Right kidney (tissue), 1 donor: ENCODE measurements at regions not wholly inside any gene's neighbourhood (a gene's known extent, or its start where the extent isn't known, plus 50 kb on each side); places are given as distances from the start of the nearest gene placed in this dataset.

Experiments used
- DNase-seq: peaks from one replicate; pipeline ENCODE4 v3.0.0-alpha.2; 2016

- DNase-seq = no peak
Observed at GRCh38 chr13:22240716-22241115, 569.8 kb downstream of the FGF9 start.

- no peak for DNase-seq
Observed at GRCh38 chr13:22243469-22244163, 572.7 kb downstream of the FGF9 start.

DNA sequence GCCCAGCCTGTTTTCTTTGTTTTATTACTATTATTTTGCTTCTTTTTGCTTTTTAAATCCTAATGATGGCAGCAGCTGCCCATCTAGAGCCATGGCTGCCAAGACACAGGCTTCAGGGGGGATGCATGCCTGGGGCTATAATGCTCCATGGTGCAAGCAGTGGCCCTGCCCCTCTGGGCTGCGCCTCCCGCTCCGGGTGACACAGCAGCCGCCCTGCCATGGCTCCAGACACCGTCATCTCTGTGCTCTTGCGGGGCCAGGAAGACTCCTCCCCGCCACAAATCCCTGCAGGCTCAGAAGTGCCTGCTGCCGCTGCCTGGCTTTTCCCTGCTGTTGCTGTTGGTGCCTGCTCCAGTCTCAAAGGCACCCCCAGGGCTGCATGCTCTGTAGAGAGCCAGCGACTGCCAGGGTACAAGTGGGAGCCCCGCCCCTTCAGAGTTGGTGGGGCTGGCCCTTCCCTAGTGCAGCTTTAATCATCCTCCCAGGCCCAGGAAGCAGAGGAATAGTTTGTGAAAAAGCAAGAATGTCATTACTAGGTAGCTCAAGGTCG is 581.5 kb downstream of the FGF9 start:
- DNase-seq = no peak

DNA sequence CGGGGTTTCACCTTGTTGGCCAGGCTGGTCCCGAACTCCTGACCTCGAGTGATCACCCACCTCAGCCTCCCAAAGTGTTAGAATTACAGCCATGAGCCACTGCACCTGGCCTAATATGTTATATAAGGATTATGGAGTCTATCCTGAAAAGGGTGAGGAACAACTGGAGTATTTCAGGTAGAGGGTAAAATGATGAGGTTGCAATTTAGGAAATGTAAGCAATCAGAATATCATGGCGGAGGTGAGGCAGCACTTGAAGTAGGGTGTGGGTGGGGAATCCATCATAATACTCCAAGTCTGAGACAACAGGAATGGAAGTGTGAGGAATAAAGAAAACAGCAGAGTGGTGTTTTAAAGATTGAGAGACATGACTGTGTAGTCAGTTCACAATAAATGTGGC is 582.2 kb downstream of the FGF9 start:
- no peak for DNase-seq

DNA sequence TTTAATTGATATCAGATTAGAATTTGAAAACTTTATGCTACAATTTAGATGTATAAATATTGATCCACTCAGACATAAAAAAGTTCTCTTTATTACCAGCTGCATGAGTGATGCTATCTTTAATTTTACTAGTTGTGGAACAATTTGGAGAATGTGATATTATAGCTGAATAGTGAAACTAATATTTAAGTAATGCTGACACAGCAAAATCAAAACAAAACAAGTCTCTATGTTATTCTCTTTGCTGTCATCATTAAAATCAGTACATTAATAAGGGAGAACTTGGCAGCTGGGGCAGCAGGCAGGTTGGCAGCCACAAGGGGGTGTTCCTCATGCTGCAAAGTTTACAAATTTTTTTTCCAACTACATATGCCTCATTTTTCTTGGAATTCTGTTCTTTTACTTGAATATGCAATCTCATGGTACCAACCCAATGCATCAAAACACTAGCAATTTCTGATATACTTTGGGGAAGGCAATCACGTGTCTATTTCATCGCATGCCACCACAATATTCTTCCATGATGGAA is 585.3 kb downstream of the FGF9 start:
- DNase-seq = no peak

DNA sequence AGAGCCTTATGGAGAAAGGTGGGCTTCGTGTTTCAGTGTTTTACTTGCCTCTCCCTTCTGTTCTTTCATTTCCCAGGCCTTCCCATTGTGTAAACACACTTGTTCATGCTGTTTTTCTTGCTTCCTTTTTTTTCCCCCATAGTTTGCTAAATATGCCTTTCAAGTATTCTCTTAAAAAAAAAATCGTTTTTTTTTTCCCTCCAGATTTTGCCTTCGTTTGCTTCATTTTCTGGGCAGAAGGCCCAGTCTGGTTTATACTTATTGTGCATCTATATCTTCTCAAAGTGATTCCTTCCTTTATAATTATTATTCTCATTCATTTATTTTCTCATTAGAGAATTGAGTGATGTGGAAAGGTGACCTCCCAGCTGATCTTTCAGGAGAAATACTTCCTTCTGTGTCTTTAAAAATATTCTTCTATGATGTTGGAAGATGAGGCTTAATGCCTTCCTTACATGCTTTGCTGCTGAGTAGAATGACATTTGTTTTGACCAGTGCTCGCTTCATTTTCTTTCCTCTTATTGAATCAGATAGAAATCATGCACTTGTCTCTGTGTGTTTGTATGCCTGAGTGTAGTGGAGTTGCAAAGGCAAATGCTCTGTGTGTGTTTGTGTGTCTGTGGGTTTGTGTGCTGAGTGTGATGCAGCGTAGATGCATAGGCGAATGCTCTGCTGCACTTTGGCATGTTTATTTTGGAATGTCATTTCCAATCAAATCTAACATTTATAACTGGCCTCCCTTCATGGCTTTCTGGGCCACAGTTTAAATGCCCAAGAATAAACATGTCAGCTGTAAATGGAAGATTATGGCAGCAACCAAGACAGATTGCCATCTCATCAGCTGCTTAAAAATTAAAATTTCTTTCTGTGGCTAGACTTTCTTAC is 591.4 kb downstream of the FGF9 start:
- no peak for DNase-seq

- DNase-seq = no peak
Observed at GRCh38 chr13:22263185-22263584, 592.3 kb downstream of the FGF9 start.

DNA sequence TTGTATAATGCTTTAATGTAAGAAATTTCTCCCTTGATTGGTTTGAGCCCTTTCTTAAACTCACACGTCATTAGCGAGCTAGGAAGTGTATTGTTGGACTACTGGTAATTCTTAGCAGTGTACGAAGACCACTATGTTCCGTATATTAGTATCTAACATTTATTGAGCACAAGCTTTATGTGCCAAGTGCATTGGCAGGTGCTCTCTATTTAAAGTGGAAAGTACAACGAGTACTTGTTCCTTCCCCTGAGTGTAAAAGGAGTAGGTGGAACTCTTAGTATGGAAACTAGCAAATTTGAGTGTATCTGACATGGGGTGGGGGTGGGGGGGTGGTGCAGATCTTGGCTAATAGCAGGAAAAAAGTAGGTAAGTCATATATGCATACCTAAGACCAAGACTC is 594.7 kb downstream of the FGF9 start:
- no peak for DNase-seq

GRCh38 chr13:22270881-22271280 is 600.0 kb downstream of the FGF9 start:
- no peak for DNase-seq

- peak; percentile 6 for DNase-seq
Observed at GRCh38 chr13:22271903-22272302, 601.0 kb downstream of the FGF9 start.

- no peak for DNase-seq
Observed at GRCh38 chr13:22275393-22275792, 604.5 kb downstream of the FGF9 start.

DNA sequence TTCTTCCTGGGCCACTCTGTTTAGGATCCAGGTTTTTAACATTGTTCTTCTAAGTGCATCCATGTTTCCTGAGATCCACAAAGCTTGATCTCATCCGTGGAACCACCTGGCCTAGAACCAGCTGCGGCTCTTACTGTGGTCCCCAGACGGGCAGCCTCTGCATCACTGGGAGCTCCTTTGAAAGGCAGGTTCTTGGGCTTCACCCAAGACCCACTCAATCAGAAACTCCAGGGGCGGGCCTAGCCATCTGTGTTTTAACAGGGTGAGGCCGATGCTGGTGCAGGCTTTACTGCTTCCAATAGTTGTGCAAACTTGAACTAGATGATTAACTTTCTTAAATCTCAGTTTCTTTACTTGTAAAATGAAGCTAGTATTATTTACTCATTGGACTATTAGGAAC is 605.7 kb downstream of the FGF9 start:
- DNase-seq = no peak

DNA sequence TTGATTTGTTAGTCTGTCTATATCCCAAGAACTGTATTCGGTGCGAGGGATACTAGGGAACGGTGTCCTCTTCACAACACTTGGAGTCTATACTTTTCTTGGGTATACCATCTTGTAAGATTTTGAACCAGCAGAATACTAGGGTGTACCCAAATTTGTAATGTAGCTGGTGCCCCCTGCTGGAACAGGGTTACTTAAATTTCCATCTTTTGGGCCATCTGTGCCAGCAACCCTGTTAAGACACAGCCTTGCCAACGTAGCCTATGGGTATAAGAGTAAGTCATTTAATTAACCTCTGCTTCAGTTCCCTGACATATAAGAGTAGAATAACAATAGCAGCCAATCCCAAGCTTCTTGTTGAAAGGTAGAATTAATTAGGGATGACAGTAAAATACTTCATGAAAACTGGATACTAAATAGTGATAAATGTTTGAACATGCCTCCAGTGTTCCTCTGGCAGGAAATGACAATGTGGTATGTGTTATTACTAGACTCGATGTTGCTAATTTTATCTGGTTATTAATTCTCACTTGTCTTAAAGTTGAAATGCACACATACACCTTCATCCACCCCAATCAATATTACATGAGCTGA is 607.6 kb downstream of the FGF9 start:
- DNase-seq = peak; percentile 4

DNA sequence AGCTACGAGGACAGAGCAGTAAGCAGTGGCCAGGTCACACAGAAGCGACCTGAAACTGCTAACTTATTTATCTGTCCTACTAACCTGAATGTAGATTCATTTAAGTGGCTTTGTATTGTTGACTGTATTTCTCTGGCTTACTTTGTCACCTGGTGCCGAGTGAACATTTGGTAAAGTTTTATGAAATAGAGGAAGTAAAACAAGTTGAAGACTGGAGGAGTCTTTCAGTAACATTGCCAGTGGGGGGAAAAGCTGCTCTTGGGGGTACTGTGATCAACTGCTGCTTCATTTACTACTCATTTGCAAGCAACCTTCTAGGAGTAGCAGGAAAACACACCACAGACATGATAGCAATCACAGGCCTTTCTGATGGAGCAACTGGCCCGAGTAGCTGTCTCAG is 615.0 kb downstream of the FGF9 start:
- DNase-seq = no peak

GRCh38 chr13:22286338-22286737 is 615.5 kb downstream of the FGF9 start:
- DNase-seq = no peak

DNA sequence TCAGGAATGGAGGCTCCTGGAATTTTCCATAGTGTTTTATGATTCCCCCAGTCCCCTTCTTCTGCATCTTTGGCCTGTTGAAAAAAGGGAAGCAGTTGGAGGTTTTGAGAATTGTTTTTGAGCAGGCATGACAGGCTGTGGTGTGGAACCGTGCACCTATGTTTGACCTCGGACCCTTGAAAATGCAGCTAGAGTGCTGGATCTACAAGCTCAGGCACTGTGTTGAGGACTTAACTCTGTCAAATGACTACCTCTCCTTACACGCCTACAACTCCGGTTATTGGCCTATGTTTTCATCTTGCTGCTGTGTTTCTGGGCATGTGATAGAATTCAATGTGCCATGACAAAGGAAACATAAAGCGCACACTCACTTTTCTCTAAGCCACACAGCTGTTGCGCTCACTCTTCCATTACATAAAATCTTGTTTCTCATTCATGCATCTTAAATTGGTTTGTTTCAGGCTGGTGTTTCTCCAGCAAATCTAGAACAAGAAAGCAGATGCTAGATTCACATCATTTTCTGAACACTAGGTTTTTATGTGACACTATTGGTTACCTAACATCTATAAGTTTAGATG is 616.6 kb downstream of the FGF9 start:
- DNase-seq = no peak

DNA sequence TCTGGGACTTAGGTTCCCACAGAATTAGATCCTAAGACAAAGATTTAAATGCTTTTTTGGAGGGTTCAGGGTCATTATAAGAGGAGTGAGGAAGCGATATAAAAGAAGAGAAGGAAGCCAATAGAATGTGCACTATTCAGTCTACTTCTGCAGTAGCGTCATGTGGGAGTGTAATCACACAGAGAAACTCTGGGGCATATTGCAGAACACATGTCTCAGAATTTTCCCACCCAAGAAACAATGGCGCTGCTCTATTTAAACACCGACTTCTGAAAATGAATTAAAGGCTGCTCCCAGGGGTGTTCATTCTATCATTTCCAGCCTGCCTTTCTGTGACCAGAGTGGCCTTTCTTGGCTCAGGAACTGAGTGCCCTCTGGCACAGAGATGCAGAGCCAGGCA is 617.6 kb downstream of the FGF9 start:
- no peak for DNase-seq

GRCh38 chr13:22289711-22290110 is 618.8 kb downstream of the FGF9 start:
- DNase-seq = no peak

DNA sequence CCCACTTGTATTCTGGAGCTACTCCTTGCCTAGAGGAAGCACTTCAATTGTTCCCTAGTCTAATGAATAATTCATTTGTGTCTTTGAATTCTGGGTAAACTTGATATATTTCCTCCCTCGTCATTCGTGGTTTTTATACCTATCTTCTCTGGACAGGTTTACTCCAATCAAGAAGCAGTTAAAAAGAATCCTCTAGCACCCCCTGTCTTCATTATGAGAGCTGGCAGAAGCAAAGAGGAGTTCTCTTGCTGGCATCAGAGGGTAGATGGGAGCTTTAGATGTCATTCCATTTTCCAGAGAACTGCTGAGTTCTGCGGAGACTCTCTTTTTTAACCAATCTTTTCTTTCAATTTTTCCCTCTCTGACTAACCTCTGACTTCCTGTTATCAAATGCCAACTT is 627.7 kb downstream of the FGF9 start:
- no peak for DNase-seq

- no peak for DNase-seq
Observed at GRCh38 chr13:22311734-22312404, 641.0 kb downstream of the FGF9 start.

DNA sequence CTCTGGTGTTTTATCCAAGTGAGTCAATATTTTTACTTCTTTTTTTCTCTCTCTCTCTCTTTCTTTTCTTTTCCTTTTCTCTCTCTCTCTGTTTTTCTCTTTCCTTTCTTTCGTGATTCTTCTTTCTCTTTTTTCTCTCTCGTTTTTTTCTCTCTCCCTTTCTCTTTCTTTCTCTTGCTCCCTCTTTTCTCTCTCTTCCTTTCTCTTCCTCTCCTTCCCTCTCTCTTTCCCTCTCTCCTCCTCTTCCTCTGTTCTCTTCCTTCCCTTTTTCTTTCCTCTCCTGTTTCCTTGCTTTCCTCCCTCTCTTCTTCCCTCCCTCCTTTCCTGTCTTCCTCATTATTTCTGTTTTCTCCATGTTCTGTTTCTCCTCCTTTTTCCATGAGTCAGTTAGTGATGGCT is 641.5 kb downstream of the FGF9 start:
- no peak for DNase-seq

DNA sequence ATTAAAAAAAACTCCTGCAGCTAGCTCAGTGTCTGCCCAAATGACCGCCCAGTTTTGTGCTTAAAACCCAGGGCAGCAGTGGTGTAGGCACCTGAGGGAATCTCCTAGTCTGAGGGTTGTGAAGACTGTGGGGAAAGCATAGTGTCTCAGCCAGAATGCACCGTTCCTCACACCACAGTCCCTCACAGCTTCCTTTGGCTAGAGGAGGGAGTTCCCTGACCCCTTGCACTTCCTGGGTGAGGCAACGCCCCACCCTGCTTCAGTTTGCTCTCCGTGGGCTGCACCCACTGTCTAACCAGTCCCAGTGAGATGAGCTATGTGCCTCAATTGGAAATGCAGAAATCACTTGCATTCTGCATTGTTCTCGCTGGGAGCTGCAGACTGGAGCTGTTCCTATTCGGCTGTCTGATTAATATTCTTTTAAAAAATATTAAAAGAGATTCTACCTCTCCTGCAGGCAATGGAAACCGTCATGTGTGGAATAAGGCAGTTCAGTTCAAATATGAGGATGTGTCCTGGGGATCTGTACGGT is 645.7 kb downstream of the FGF9 start:
- DNase-seq = no peak
